ENCODE measurements at regions not wholly inside any gene's neighbourhood (a gene's known extent, or its start where the extent isn't known, plus 50 kb on each side); places are given as distances from the start of the nearest gene placed in this dataset.

GRCh38 chr1:234540404-234540762 lies 61.4 kb upstream of the TARBP1 start:
- intact Hi-C loops (cut with DNase I; ENCODE audit: low total_unique reads), result no loop called here
- in situ Hi-C loops (cut with MboI; ENCODE audit: low sequenced_read_pairs in 4 of 4), result no loop called here
- peaks cover 95 to 99% of the 10 kb centered on the region in 2 donors for H3K4me1 ChIP-seq
- no peaks in the 10 kb centered on the region for H3K27me3 ChIP-seq
- H3K36me3 ChIP-seq, result no peaks in the 10 kb centered on the region
- ATAC-seq (no peak), DNase-seq (no peak)
- no peak for TF ChIP-seq POLR2A (IDR thresholded peaks at IDR 0.05)
- no peak for TF ChIP-seq CTCF (IDR thresholded peaks at IDR 0.05 in 4 of 5, conservative IDR thresholded peaks at IDR 0.05 in 1 of 5)
- peak overlapping the region; percentile 93 to 100 (median 98) for H3K27ac ChIP-seq
- H3K9me3 ChIP-seq, result no peaks in the 10 kb centered on the region
- no peak overlapping the region for H3K4me3 ChIP-seq

GRCh38 chr1:234539666-234540403 lies 60.9 kb upstream of the TARBP1 start:
- TF ChIP-seq POLR2A (IDR thresholded peaks at IDR 0.05) (peak in 1 of 2 donors; percentile 15), CTCF (IDR thresholded peaks at IDR 0.05 in 4 of 5, conservative IDR thresholded peaks at IDR 0.05 in 1 of 5) (no peak)
- Histone ChIP-seq H3K27me3 (no peaks in the 10 kb centered on the region), H3K4me1 (peaks cover 95 to 99% of the 10 kb centered on the region in 2 donors), H3K4me3 (no peak overlapping the region), H3K27ac (peak overlapping the region; percentile 93 to 100 (median 98)), H3K9me3 (no peaks in the 10 kb centered on the region), H3K36me3 (no peaks in the 10 kb centered on the region)
- in situ Hi-C loops (cut with MboI; ENCODE audit: low sequenced_read_pairs in 4 of 4), result loop anchor here in 2 of 4 donors (10.0 kb wide), 2 partner anchors 55 to 535 kb away; no protein-coding TSS in a partner anchor
- intact Hi-C loops (cut with DNase I; ENCODE audit: low total_unique reads), result loop anchor here (5.0 kb wide), 1 partner anchor 432 kb away; no protein-coding TSS in a partner anchor
- DNase-seq (no peak), ATAC-seq (no peak)

DNA sequence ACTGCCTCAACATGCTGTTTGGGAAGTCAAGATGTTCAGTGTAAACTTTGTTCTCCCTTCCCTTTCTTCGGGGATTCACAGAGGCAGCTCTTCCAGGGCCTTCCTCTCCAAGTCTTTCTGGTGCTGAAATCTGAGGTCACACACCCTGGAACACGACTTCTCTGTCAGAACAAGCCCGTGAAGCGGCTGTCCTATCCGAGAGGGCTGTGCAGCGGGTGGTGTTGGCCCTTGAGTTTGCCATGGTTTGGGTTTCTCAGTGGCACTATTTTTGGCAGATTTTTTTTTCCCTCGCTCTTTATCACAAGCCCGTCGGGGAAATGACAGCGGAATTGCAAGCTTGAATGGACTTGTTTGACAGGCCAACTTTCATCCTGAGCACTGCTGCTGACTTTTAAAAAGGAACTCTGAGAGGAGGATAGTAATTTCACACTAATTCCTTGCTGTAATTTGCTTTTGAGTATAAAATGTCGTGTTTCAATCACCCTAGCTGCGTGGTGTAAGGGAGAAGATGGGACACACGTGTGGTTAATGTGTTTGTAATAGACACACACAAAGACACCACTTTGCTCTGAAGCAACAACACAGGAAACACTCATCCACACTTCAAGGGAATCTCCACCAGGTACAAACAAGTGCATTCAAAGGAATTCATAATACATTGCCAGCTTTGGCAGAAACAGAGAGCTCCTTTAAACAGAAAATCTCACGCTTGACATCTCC lies 60.1 kb upstream of the TARBP1 start:
- intact Hi-C loops (cut with DNase I; ENCODE audit: low total_unique reads), result loop anchor here (5.0 kb wide), 1 partner anchor 433 kb away; no protein-coding TSS in a partner anchor
- in situ Hi-C loops (cut with MboI; ENCODE audit: low sequenced_read_pairs in 4 of 4), result loop anchor here in 2 of 4 donors (10.0 kb wide), 2 partner anchors 56 to 536 kb away; no protein-coding TSS in a partner anchor

More for the DNA sequence above, 60.1 kb upstream of the TARBP1 start:
- Histone ChIP-seq H3K9me3 (no peaks in the 10 kb centered on the region), H3K27ac (peak overlapping the region; percentile 93 to 100 (median 98)), H3K27me3 (no peaks in the 10 kb centered on the region), H3K4me1 (peaks cover 97 to 99% of the 10 kb centered on the region in 2 donors), H3K4me3 (no peak overlapping the region), H3K36me3 (no peaks in the 10 kb centered on the region)
- peak; percentile 82 to 93 for DNase-seq
- TF ChIP-seq CTCF (IDR thresholded peaks at IDR 0.05 in 4 of 5, conservative IDR thresholded peaks at IDR 0.05 in 1 of 5) (no peak), POLR2A (IDR thresholded peaks at IDR 0.05) (peak; percentile 65 to 83)
- peak; percentile 54 to 67 for ATAC-seq

Data from gastrocnemius medialis (tissue), 4 donors.